Transverse colon (tissue), 4 donors: ENCODE measurements at regions not wholly inside any gene's neighbourhood (a gene's known extent, or its start where the extent isn't known, plus 50 kb on each side); places are given as distances from the start of the nearest gene placed in this dataset.

Source experiments
- CTCF ChIP-seq, 5 experiments: fragments of 200-600 bp in 3 of 5; fragments of 450-650 bp in 2 of 5; sonication (generic) in 3 of 5; IDR thresholded peaks; 1 replicate in 2 of 5; 2 replicates in 3 of 5; pipeline ENCODE4 v1.5.1; 2016 to 2017; ENCODE audit warnings: antibody characterized with exemption in 5 of 5, inconsistent platforms in 3 of 5, mild to moderate bottlenecking in 2 of 5, moderate library complexity in 1 of 5
- POLR2A ChIP-seq: fragments of 450-650 bp; IDR thresholded peaks from one replicate; pipeline ENCODE4 v1.6.1; 2016; ENCODE audit warnings: antibody characterized with exemption, mild to moderate bottlenecking, moderate library complexity
- POLR2AphosphoS5 ChIP-seq, 3 donors: sonication (generic); formaldehyde crosslinking; IDR thresholded peaks; one replicate each; pipeline ENCODE4 v1.6.1; 2016; ENCODE audit warnings: antibody characterized with exemption in 3 of 3

- TF ChIP-seq POLR2AphosphoS5 (IDR thresholded peaks at IDR 0.05) (no peak), POLR2A (no peak), CTCF (IDR thresholded peaks at IDR 0.05) (no peak)
Observed at GRCh38 chr4:128649161-128649560, 160.3 kb upstream of the JADE1 start.
